HepG2 (cell line): ENCODE measurements at regions not wholly inside any gene's neighbourhood (a gene's known extent, or its start where the extent isn't known, plus 50 kb on each side); places are given as distances from the start of the nearest gene placed in this dataset. TPM values are rescaled to one million over a fixed set of nuclear protein-coding genes. Genes with fewer than 3 reads are reported as not detected.

Experiments used
- microRNA-seq: library from miRNA; unstranded; fragments of <30 nt; microRNA quantifications from one replicate; pipeline ENCODE4, GENCODE V29; 2020
- small RNA-seq, 3 experiments: library from RNA; depleted of rRNA; stranded (forward); fragments of <200 nt; gene quantifications; one replicate each; pipeline ENCODE3, GENCODE V24; 2012; ENCODE audit warnings: low read depth in 2 of 3, low replicate concordance in 1 of 3; ENCODE audit not compliant: insufficient read length in 3 of 3, insufficient read depth in 2 of 3

Small RNA genes lying in the stretch of these regions (microRNA-seq; reads per million reads assigned to microRNA genes)
- not detected for gene MIR3672

Small RNA genes lying in the stretch of these regions (small RNA-seq; reads per million reads assigned to genes)
- gene MIR3672 (0 reads per million in 3 experiments), gene RF00012 (0 reads per million in 3 experiments)
